Large intestine (tissue), 3 donors: ENCODE measurements at regions not wholly inside any gene's neighbourhood (a gene's known extent, or its start where the extent isn't known, plus 50 kb on each side); places are given as distances from the start of the nearest gene placed in this dataset.

Experiments
- DNase-seq, 2 donors: peaks; one replicate each; pipeline versions ENCODE4 v3.0.0 to v3.0.0-alpha.2; 2013
- H3K27ac ChIP-seq: one replicate; pipeline ENCODE4 v1.5.1; 2013; ENCODE audit warnings: low read length
- H3K27me3 ChIP-seq: 2 replicates; pipeline ENCODE4 v1.6.1; 2013; ENCODE audit warnings: low read length; ENCODE audit not compliant: control insufficient read depth, insufficient read depth
- H3K36me3 ChIP-seq: 2 replicates; pipeline ENCODE4 v1.6.1; 2013; ENCODE audit warnings: low read length; ENCODE audit not compliant: control insufficient read depth, insufficient read depth
- H3K4me1 ChIP-seq: one replicate; pipeline ENCODE4 v1.6.1; 2013; ENCODE audit warnings: low read length; ENCODE audit not compliant: control insufficient read depth, insufficient read depth
- H3K4me3 ChIP-seq: one replicate; pipeline ENCODE4 v1.5.1; 2013; ENCODE audit warnings: low read length
- H3K9me3 ChIP-seq: one replicate; pipeline ENCODE4 v1.6.1; 2013; ENCODE audit warnings: mild to moderate bottlenecking, low read depth, low read length, moderate library complexity; ENCODE audit not compliant: control insufficient read depth
- WGBS: methylation state at CpG from one replicate; pipeline ENCODE4 v1.1.5; 2013; ENCODE audit warnings: low lambda C conversion rate; ENCODE audit not compliant: insufficient coverage; 5-methylcytosine and 5-hydroxymethylcytosine counted together

GRCh38 chr22:48844056-48844675 is 983.5 kb downstream of the BRD1 start:
- H3K27me3 ChIP-seq = no peaks in the 10 kb centered on the region
- H3K4me3 ChIP-seq = no peak overlapping the region
- no peaks in the 10 kb centered on the region for H3K36me3 ChIP-seq
- no peaks in the 10 kb centered on the region for H3K9me3 ChIP-seq
- DNase-seq = no peak
- WGBS = no CpG with 5 or more reads among the region's 20 CpGs
- no peaks in the 10 kb centered on the region for H3K4me1 ChIP-seq
- no peak overlapping the region for H3K27ac ChIP-seq

GRCh38 chr22:48843640-48844039 is 984.0 kb downstream of the BRD1 start:
- Histone ChIP-seq H3K4me1 (no peaks in the 10 kb centered on the region), H3K9me3 (no peaks in the 10 kb centered on the region), H3K4me3 (no peak overlapping the region), H3K27ac (no peak overlapping the region), H3K36me3 (no peaks in the 10 kb centered on the region), H3K27me3 (no peaks in the 10 kb centered on the region)
- WGBS = no CpG with 5 or more reads among the region's 9 CpGs
- no peak for DNase-seq

- Histone ChIP-seq H3K27me3 (no peaks in the 10 kb centered on the region), H3K9me3 (no peaks in the 10 kb centered on the region), H3K4me3 (no peak overlapping the region), H3K4me1 (no peaks in the 10 kb centered on the region), H3K27ac (no peak overlapping the region), H3K36me3 (no peaks in the 10 kb centered on the region)
- no CpG with 5 or more reads among the region's 5 CpGs for WGBS
- no peak for DNase-seq
Observed at GRCh38 chr22:48842976-48843375, 984.7 kb downstream of the BRD1 start.

GRCh38 chr22:48842583-48842945 is 985.1 kb downstream of the BRD1 start:
- no peak for DNase-seq
- H3K27me3 ChIP-seq = no peaks in the 10 kb centered on the region
- no CpG with 5 or more reads among the region's 17 CpGs for WGBS

GRCh38 chr22:48841881-48842582 is 985.6 kb downstream of the BRD1 start:
- H3K9me3 ChIP-seq = no peaks in the 10 kb centered on the region
- no peaks in the 10 kb centered on the region for H3K36me3 ChIP-seq
- no peak overlapping the region for H3K4me3 ChIP-seq
- no peaks in the 10 kb centered on the region for H3K4me1 ChIP-seq
- no peak overlapping the region for H3K27ac ChIP-seq
- WGBS = 77% methylated on average over 3 of the region's 22 CpGs
- DNase-seq = no peak
- H3K27me3 ChIP-seq = no peaks in the 10 kb centered on the region

More at GRCh38 chr22:48842583-48842945, 985.1 kb downstream of the BRD1 start:
- H3K4me1 ChIP-seq = no peaks in the 10 kb centered on the region
- no peaks in the 10 kb centered on the region for H3K9me3 ChIP-seq
- H3K27ac ChIP-seq = no peak overlapping the region
- no peaks in the 10 kb centered on the region for H3K36me3 ChIP-seq
- H3K4me3 ChIP-seq = no peak overlapping the region

- no peak overlapping the region for H3K4me3 ChIP-seq
- DNase-seq = no peak
- no peaks in the 10 kb centered on the region for H3K36me3 ChIP-seq
Observed at GRCh38 chr22:48840112-48840949, 987.3 kb downstream of the BRD1 start.

GRCh38 chr22:48838846-48839730 is 988.6 kb downstream of the BRD1 start:
- DNase-seq = no peak
- no peaks in the 10 kb centered on the region for H3K4me1 ChIP-seq
- no CpG with 5 or more reads among the region's 19 CpGs for WGBS
- no peaks in the 10 kb centered on the region for H3K36me3 ChIP-seq
- H3K4me3 ChIP-seq = no peak overlapping the region
- no peak overlapping the region for H3K27ac ChIP-seq
- H3K9me3 ChIP-seq = peaks cover 3% of the 10 kb centered on the region
- H3K27me3 ChIP-seq = no peaks in the 10 kb centered on the region

More at GRCh38 chr22:48840112-48840949, 987.3 kb downstream of the BRD1 start:
- no peaks in the 10 kb centered on the region for H3K4me1 ChIP-seq
- no peaks in the 10 kb centered on the region for H3K27me3 ChIP-seq
- peaks cover 3% of the 10 kb centered on the region for H3K9me3 ChIP-seq
- no peak overlapping the region for H3K27ac ChIP-seq
- no CpG with 5 or more reads among the region's 16 CpGs for WGBS

GRCh38 chr22:48838376-48838775 is 989.3 kb downstream of the BRD1 start:
- peaks cover 3% of the 10 kb centered on the region for H3K9me3 ChIP-seq
- no peak overlapping the region for H3K27ac ChIP-seq
- no CpG with 5 or more reads among the region's 16 CpGs for WGBS
- no peak overlapping the region for H3K4me3 ChIP-seq
- no peaks in the 10 kb centered on the region for H3K27me3 ChIP-seq
- H3K4me1 ChIP-seq = no peaks in the 10 kb centered on the region
- DNase-seq = no peak
- H3K36me3 ChIP-seq = no peaks in the 10 kb centered on the region

GRCh38 chr22:48837341-48837935 is 990.2 kb downstream of the BRD1 start:
- no peak overlapping the region for H3K4me3 ChIP-seq
- peaks cover 3% of the 10 kb centered on the region for H3K9me3 ChIP-seq
- WGBS = 60% methylated on average over 1 of the region's 16 CpGs
- no peak overlapping the region for H3K27ac ChIP-seq
- no peaks in the 10 kb centered on the region for H3K36me3 ChIP-seq
- no peaks in the 10 kb centered on the region for H3K4me1 ChIP-seq
- no peaks in the 10 kb centered on the region for H3K27me3 ChIP-seq
- DNase-seq = no peak
